Activated naive CD4-positive, alpha-beta T cell treated with anti-CD3 and anti-CD28 coated beads, Interleukin-2, amount 10 ng/mL, durations not matched to agents 7 days and 5 days (primary cell): ENCODE measurements at regions not wholly inside any gene's neighbourhood (a gene's known extent, or its start where the extent isn't known, plus 50 kb on each side); places are given as distances from the start of the nearest gene placed in this dataset.

Source experiments
- CTCF ChIA-PET: fragments of 350-600 bp; sonication (Branson Sonifier 250); formaldehyde crosslinking; loops from one replicate; lab custom pipeline; 2021; ENCODE audit warnings: antibody characterized with exemption; lab: Charles Lee
- DNase-seq: peaks from one replicate; pipeline ENCODE4 v3.0.0-alpha.2; 2020
- H3K27ac Mint-ChIP-seq: one replicate; pipeline ENCODE4 v1.8.0; 2021; ENCODE audit warnings: mild to moderate bottlenecking, moderate library complexity, mixed read lengths
- H3K27me3 Mint-ChIP-seq: one replicate; pipeline ENCODE4 v1.8.0; 2021; ENCODE audit warnings: mild to moderate bottlenecking, mixed read lengths
- H3K36me3 Mint-ChIP-seq: one replicate; pipeline ENCODE4 v1.8.0; 2021; ENCODE audit warnings: mixed read lengths
- H3K4me1 Mint-ChIP-seq: one replicate; pipeline ENCODE4 v1.8.0; 2021; ENCODE audit warnings: mixed read lengths
- H3K4me3 Mint-ChIP-seq: one replicate; pipeline ENCODE4 v1.8.0; 2021; ENCODE audit warnings: mild to moderate bottlenecking, moderate library complexity, mixed read lengths
- H3K9me3 Mint-ChIP-seq: one replicate; pipeline ENCODE4 v1.8.0; 2021; ENCODE audit warnings: mixed read lengths

- Mint-ChIP-seq H3K9me3 (peaks cover 12% of the 10 kb centered on the region), H3K4me3 (no peak overlapping the region), H3K27ac (no peak overlapping the region), H3K27me3 (no peaks in the 10 kb centered on the region), H3K36me3 (no peaks in the 10 kb centered on the region), H3K4me1 (no peaks in the 10 kb centered on the region)
- CTCF ChIA-PET, result no interaction called here
- DNase-seq, result no peak
Observed at GRCh38 chr18:39935598-39935997, 2019.4 kb upstream of the PIK3C3 start.

DNA sequence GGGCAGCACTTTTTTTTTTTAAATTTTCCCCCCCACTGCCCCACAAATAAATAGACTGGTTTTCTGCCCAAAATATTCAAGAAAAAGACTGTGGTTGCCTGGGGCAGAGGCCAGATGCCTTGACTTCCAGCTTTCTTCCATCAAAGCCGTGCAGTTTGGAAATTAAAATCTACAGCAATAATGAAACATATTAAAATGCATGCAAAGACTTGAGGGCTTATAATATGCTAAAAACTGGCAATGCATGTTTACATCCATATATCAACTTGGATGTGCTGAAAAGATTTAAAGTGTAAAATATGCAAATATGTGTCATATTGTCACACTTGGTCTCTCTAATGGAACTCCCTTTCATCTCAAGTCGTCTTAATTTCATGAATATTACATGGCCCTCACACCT, 2036.2 kb upstream of the PIK3C3 start:
- H3K9me3 Mint-ChIP-seq, result peaks cover 2% of the 10 kb centered on the region

DNA sequence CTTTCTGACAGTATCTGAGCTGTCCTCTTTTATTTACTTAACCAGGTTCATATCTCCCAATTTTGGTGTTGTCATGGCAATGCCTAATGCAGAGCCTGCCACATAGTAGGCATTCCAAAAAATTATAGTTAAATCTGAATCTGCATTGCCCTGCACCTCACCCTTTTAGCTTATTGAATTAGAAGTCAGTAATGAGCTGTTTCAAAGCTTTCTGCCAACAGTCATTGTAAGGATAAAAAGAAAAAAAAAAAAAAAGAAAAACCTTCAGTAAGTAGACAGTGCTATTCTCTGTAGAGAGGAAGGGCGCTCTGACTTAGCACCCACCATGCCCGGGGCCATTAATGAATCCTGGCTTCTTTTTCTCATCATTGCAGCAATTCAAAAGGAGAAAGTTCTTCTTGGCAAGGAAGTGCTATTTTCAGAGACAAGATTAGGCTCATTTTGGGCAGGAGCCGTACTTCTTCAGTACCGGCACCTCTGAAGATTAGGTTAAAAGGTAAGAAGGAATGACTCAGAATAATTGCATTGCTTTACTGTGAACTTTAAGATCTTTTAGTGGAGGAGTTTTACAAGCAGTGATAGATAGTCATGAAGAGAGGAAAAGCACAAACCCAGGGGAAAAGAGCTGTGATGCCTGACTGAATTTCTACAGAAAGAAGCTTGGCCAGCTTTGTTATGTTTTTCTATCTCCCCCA, 2041.2 kb upstream of the PIK3C3 start:
- CTCF ChIA-PET, result no interaction called here
- Mint-ChIP-seq H3K27me3 (no peaks in the 10 kb centered on the region), H3K36me3 (no peaks in the 10 kb centered on the region), H3K27ac (no peak overlapping the region), H3K9me3 (peaks cover 2% of the 10 kb centered on the region), H3K4me1 (no peaks in the 10 kb centered on the region), H3K4me3 (no peak overlapping the region)
- DNase-seq, result no peak

More for the DNA sequence above, 2036.2 kb upstream of the PIK3C3 start:
- Mint-ChIP-seq H3K4me1 (no peaks in the 10 kb centered on the region), H3K4me3 (no peak overlapping the region), H3K27ac (no peak overlapping the region), H3K27me3 (no peaks in the 10 kb centered on the region), H3K36me3 (no peaks in the 10 kb centered on the region)
- CTCF ChIA-PET, result no interaction called here
- DNase-seq, result no peak

GRCh38 chr18:39911716-39912115, 2043.3 kb upstream of the PIK3C3 start:
- peaks cover 2% of the 10 kb centered on the region for H3K9me3 Mint-ChIP-seq

GRCh38 chr18:39909706-39910105, 2045.3 kb upstream of the PIK3C3 start:
- peaks cover under 1% of the 10 kb centered on the region for H3K9me3 Mint-ChIP-seq
- CTCF ChIA-PET, result no interaction called here

More at GRCh38 chr18:39911716-39912115, 2043.3 kb upstream of the PIK3C3 start:
- CTCF ChIA-PET, result no interaction called here
- Mint-ChIP-seq H3K4me3 (no peak overlapping the region), H3K4me1 (no peaks in the 10 kb centered on the region), H3K36me3 (no peaks in the 10 kb centered on the region), H3K27ac (no peak overlapping the region), H3K27me3 (no peaks in the 10 kb centered on the region)
- no peak for DNase-seq

DNA sequence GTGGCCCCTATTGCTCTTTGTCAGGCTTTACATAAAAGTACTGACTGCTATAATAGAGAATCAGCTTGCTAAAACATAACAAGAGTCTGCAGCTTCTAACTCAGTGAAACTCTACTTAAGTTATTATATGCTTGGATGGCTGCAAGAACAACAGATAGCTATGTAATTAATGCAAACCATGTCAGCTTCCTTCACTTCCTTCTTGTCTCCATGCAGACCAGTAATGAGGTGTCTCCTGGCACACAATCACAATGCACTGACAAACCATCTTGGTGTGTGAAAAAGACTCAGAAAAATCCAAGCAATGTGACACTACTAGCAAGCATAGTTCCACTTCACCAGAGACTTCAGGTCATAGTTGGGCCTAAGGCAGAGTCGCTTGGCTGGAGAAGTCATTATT, 2068.9 kb upstream of the PIK3C3 start:
- CTCF ChIA-PET, result no interaction called here
- Mint-ChIP-seq H3K4me1 (no peaks in the 10 kb centered on the region), H3K4me3 (no peak overlapping the region), H3K27ac (no peak overlapping the region), H3K27me3 (no peaks in the 10 kb centered on the region), H3K36me3 (no peaks in the 10 kb centered on the region), H3K9me3 (peaks cover 3% of the 10 kb centered on the region)
- DNase-seq, result no peak

More at GRCh38 chr18:39909706-39910105, 2045.3 kb upstream of the PIK3C3 start:
- Mint-ChIP-seq H3K36me3 (no peaks in the 10 kb centered on the region), H3K27ac (no peak overlapping the region), H3K4me1 (no peaks in the 10 kb centered on the region), H3K27me3 (no peaks in the 10 kb centered on the region), H3K4me3 (no peak overlapping the region)
- DNase-seq, result no peak

- Mint-ChIP-seq H3K4me3 (no peak overlapping the region), H3K36me3 (no peaks in the 10 kb centered on the region), H3K4me1 (no peaks in the 10 kb centered on the region), H3K9me3 (peaks cover 7% of the 10 kb centered on the region), H3K27me3 (no peaks in the 10 kb centered on the region), H3K27ac (no peak overlapping the region)
- DNase-seq, result no peak
- CTCF ChIA-PET, result no interaction called here
Observed at GRCh38 chr18:39872651-39873050, 2082.4 kb upstream of the PIK3C3 start.

- CTCF ChIA-PET, result no interaction called here
- H3K27ac Mint-ChIP-seq, result no peak overlapping the region
Observed at GRCh38 chr18:39871961-39872360, 2083.1 kb upstream of the PIK3C3 start.

GRCh38 chr18:39870591-39870990, 2084.4 kb upstream of the PIK3C3 start:
- no peaks in the 10 kb centered on the region for H3K36me3 Mint-ChIP-seq
- no peak for DNase-seq
- no peak overlapping the region for H3K4me3 Mint-ChIP-seq
- CTCF ChIA-PET, result no interaction called here
- no peak overlapping the region for H3K27ac Mint-ChIP-seq
- H3K27me3 Mint-ChIP-seq, result no peaks in the 10 kb centered on the region
- H3K4me1 Mint-ChIP-seq, result no peaks in the 10 kb centered on the region
- peaks cover 7% of the 10 kb centered on the region for H3K9me3 Mint-ChIP-seq

More at GRCh38 chr18:39871961-39872360, 2083.1 kb upstream of the PIK3C3 start:
- no peaks in the 10 kb centered on the region for H3K36me3 Mint-ChIP-seq
- no peak overlapping the region for H3K4me3 Mint-ChIP-seq
- H3K27me3 Mint-ChIP-seq, result no peaks in the 10 kb centered on the region
- peaks cover 7% of the 10 kb centered on the region for H3K9me3 Mint-ChIP-seq
- DNase-seq, result no peak
- H3K4me1 Mint-ChIP-seq, result no peaks in the 10 kb centered on the region

- peaks cover 3% of the 10 kb centered on the region for H3K9me3 Mint-ChIP-seq
- H3K4me3 Mint-ChIP-seq, result no peak overlapping the region
- H3K27me3 Mint-ChIP-seq, result no peaks in the 10 kb centered on the region
- no peak for DNase-seq
- H3K4me1 Mint-ChIP-seq, result no peaks in the 10 kb centered on the region
- H3K36me3 Mint-ChIP-seq, result no peaks in the 10 kb centered on the region
- no peak overlapping the region for H3K27ac Mint-ChIP-seq
- CTCF ChIA-PET, result no interaction called here
Observed at GRCh38 chr18:39863916-39864315, 2091.1 kb upstream of the PIK3C3 start.

DNA sequence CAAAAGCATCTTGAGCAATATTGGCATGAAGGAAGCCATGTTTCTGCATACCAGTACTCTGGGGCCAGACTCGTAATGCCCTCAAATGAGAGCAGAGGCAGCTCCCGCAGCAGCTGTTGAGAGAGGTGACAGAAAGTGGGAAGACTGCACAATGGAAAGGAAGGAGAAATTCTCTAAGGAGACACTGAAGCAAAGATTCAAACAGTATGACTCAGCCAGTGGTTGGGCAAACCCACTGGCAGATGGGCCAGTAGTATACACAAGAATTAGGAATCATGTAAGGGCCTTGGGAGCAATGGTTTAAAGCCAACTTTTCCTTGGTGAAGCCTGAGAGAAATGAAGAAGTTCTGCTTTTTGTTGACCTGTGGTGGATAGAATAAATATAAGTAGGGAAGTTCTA, 2092.7 kb upstream of the PIK3C3 start:
- H3K36me3 Mint-ChIP-seq, result no peaks in the 10 kb centered on the region
- H3K27ac Mint-ChIP-seq, result no peak overlapping the region
- no peaks in the 10 kb centered on the region for H3K27me3 Mint-ChIP-seq

DNA sequence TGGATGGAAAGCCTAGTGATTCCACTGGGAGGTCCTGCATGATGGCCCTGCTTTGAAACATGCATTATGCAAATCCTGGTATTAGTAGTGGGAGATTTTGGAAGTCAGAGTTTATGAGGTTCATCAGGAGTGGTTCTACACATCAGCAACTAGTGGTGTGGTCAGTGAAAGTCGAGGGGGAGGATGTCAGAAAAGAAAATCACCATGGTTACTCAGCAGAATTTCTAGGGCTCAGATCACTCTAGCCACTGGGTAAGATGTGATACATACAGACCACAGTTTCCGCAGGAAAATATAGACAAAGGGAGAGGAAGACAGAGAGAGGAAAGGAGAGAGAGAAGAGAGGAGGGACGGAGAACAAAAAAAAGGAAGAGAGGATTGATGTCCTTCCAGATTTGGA, 2100.7 kb upstream of the PIK3C3 start:
- CTCF ChIA-PET, result no interaction called here
- Mint-ChIP-seq H3K27ac (no peak overlapping the region), H3K9me3 (peaks cover 2% of the 10 kb centered on the region), H3K4me3 (no peak overlapping the region), H3K27me3 (no peaks in the 10 kb centered on the region), H3K36me3 (no peaks in the 10 kb centered on the region), H3K4me1 (no peaks in the 10 kb centered on the region)
- DNase-seq, result no peak

More for the DNA sequence above, 2092.7 kb upstream of the PIK3C3 start:
- no peak overlapping the region for H3K4me3 Mint-ChIP-seq
- DNase-seq, result no peak
- CTCF ChIA-PET, result no interaction called here
- no peaks in the 10 kb centered on the region for H3K4me1 Mint-ChIP-seq
- H3K9me3 Mint-ChIP-seq, result peaks cover 3% of the 10 kb centered on the region

- H3K36me3 Mint-ChIP-seq, result no peaks in the 10 kb centered on the region
- H3K27me3 Mint-ChIP-seq, result peaks cover 10% of the 10 kb centered on the region
- H3K4me3 Mint-ChIP-seq, result no peak overlapping the region
- no peak for DNase-seq
- no peak overlapping the region for H3K27ac Mint-ChIP-seq
- peaks cover 2% of the 10 kb centered on the region for H3K9me3 Mint-ChIP-seq
- H3K4me1 Mint-ChIP-seq, result no peaks in the 10 kb centered on the region
- CTCF ChIA-PET, result no interaction called here
Observed at GRCh38 chr18:39846265-39846664, 2108.8 kb upstream of the PIK3C3 start.

- Mint-ChIP-seq H3K4me1 (no peaks in the 10 kb centered on the region), H3K4me3 (no peak overlapping the region), H3K36me3 (no peaks in the 10 kb centered on the region), H3K27me3 (peaks cover 14% of the 10 kb centered on the region), H3K9me3 (peaks cover 1% of the 10 kb centered on the region), H3K27ac (no peak overlapping the region)
- CTCF ChIA-PET, result no interaction called here
- no peak for DNase-seq
Observed at GRCh38 chr18:39845631-39846030, 2109.4 kb upstream of the PIK3C3 start.

DNA sequence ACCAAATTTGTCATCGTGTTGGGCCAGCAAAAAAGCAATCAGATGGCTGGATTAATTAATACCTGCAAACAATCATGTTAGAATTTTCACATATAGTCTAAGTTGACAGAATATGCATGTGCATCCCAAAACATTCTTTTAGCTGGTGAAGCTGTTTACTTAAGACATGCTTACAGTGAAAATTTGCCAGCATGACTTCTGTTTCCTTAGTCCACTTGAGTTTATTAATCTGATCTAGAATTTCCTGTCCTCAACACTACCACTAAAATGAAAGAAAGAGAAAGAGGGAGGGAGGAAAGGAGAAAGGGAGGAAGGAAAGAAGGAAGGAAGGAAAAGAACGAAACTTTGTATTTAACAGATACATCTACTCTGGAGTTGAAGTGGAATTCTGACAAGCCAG, 2109.9 kb upstream of the PIK3C3 start:
- H3K4me3 Mint-ChIP-seq, result no peak overlapping the region
- H3K9me3 Mint-ChIP-seq, result peaks cover 1% of the 10 kb centered on the region
- peaks cover 14% of the 10 kb centered on the region for H3K27me3 Mint-ChIP-seq
- CTCF ChIA-PET, result no interaction called here
- H3K36me3 Mint-ChIP-seq, result no peaks in the 10 kb centered on the region
- no peak overlapping the region for H3K27ac Mint-ChIP-seq
- H3K4me1 Mint-ChIP-seq, result no peaks in the 10 kb centered on the region
- no peak for DNase-seq
